ENCODE measurements at regions not wholly inside any gene's neighbourhood (a gene's known extent, or its start where the extent isn't known, plus 50 kb on each side); places are given as distances from the start of the nearest gene placed in this dataset.

- H3K4me1 ChIP-seq (ENCODE audit: insufficient read depth, low read length) = no peaks in the 10 kb centered on the region; the same call in 1 of the 2 replicates
- no peak overlapping the region for H3K4me2 ChIP-seq (ENCODE audit: insufficient read depth, insufficient read length, low read length)
These were observed 295.3 kb upstream of the TNC start for GRCh38 chr9:115413304-115413703.

More at GRCh38 chr9:115413304-115413703, 295.3 kb upstream of the TNC start:
- H3K27ac ChIP-seq (ENCODE audit: insufficient read length, low read depth, low read length) = no peak overlapping the region
- H3K36me3 Mint-ChIP-seq (ENCODE audit: insufficient read depth in 1 of 3, low read depth in 3 of 3) = peaks cover 0 to 17% (median 9%) of the 10 kb centered on the region in 3 experiments
- no peak overlapping the region for H3K4me3 Mint-ChIP-seq
- H3K27me3 Mint-ChIP-seq (ENCODE audit: low read depth) = no peaks in the 10 kb centered on the region
- no peak overlapping the region for H2BK15ac ChIP-seq (ENCODE audit: low read depth, low read length)
- H3K56ac ChIP-seq (ENCODE audit: insufficient read length, low read depth, low read length) = no peak overlapping the region
- no peak for TF ChIP-seq CTCF (conservative IDR thresholded peaks at IDR 0.05)
- H2BK12ac ChIP-seq (ENCODE audit: insufficient read length, low read depth, low read length) = no peak overlapping the region
- no peak for DNase-seq
- no peak overlapping the region for H2BK5ac ChIP-seq (ENCODE audit: insufficient read length, low read length)
- no peak overlapping the region for H3T11ph ChIP-seq (ENCODE audit: low read length)
- H3K9ac ChIP-seq (ENCODE audit: extremely low read depth, insufficient read length, low read length) = no peak overlapping the region
- no peaks in the 10 kb centered on the region for H3K79me1 ChIP-seq (ENCODE audit: insufficient read depth, low read depth, low read length, poor library complexity, severe bottlenecking)
- H4K20me1 ChIP-seq (ENCODE audit: control insufficient read depth, insufficient read depth, insufficient read length) = no peaks in the 10 kb centered on the region
- peaks cover 13 to 15% of the 10 kb centered on the region in 2 experiments for H3K9me3 Mint-ChIP-seq
- no peak overlapping the region for H2AK5ac ChIP-seq (ENCODE audit: insufficient read length, low read length)
- H3K23ac ChIP-seq (ENCODE audit: insufficient read length, low read depth, low read length) = no peak overlapping the region
- H3K4me1 Mint-ChIP-seq = peaks cover 8 to 21% of the 10 kb centered on the region in 2 experiments
- no peak overlapping the region for H3K4ac ChIP-seq (ENCODE audit: low read depth, low read length)
- H3K79me2 ChIP-seq (ENCODE audit: insufficient read depth, low read length) = no peaks in the 10 kb centered on the region
- H3K14ac ChIP-seq (ENCODE audit: insufficient read depth, low read length) = no peak overlapping the region
- H3K23me2 ChIP-seq (ENCODE audit: insufficient read length, low read depth, low read length, poor library complexity, severe bottlenecking) = no peaks in the 10 kb centered on the region
- no peak overlapping the region for H2BK120ac ChIP-seq (ENCODE audit: low read depth, low read length, poor library complexity, severe bottlenecking)
- no peak overlapping the region for H3K27ac Mint-ChIP-seq
- H2AFZ ChIP-seq (ENCODE audit: low read length) = no peak overlapping the region
- H2BK20ac ChIP-seq (ENCODE audit: low read depth, low read length, poor library complexity, severe bottlenecking) = no peak overlapping the region
- H4K8ac ChIP-seq (replicated peaks; ENCODE audit: insufficient read length, low read depth, low read length) = no peak overlapping the region
- H4K5ac ChIP-seq (ENCODE audit: insufficient read length, low read depth, low read length) = no peak overlapping the region
- H3K9me3 ChIP-seq (ENCODE audit: control insufficient read depth, low read depth, low read length) = no peaks in the 10 kb centered on the region
- no peaks in the 10 kb centered on the region for H3K27me3 ChIP-seq (ENCODE audit: insufficient read depth, low read length)
- no peak overlapping the region for H4K91ac ChIP-seq (ENCODE audit: insufficient read length, low read depth, low read length)
- no peak overlapping the region for H3K18ac ChIP-seq (ENCODE audit: insufficient read length, low read depth, low read length)
